H9 (cell line): ENCODE measurements at regions not wholly inside any gene's neighbourhood (a gene's known extent, or its start where the extent isn't known, plus 50 kb on each side); places are given as distances from the start of the nearest gene placed in this dataset.

Experiments used
- DNase-seq: peaks from one replicate; pipeline ENCODE4 v3.0.0-alpha.2; 2017
- H2AFZ ChIP-seq: one replicate; pipeline ENCODE4 v1.6.1; 2013; ENCODE audit warnings: mild to moderate bottlenecking, low read length, control low read depth, moderate library complexity
- H2AK5ac ChIP-seq: 2 replicates; pipeline ENCODE4 v1.6.1; 2013; ENCODE audit warnings: low read length, control low read depth, mixed read lengths; ENCODE audit not compliant: insufficient read length
- H2BK120ac ChIP-seq: one replicate; pipeline ENCODE4 v1.6.1; 2013; ENCODE audit warnings: low read depth, mild to moderate bottlenecking, low read length, control low read depth, inconsistent platforms; ENCODE audit not compliant: poor library complexity, severe bottlenecking
- H2BK12ac ChIP-seq: 2 replicates; pipeline ENCODE4 v1.6.1; 2013; ENCODE audit warnings: low read length, control low read depth, mixed read lengths, low read depth; ENCODE audit not compliant: insufficient read length
- H2BK15ac ChIP-seq: 2 replicates; pipeline ENCODE4 v1.6.1; 2013; ENCODE audit warnings: low read depth, low read length, control low read depth
- H2BK20ac ChIP-seq: one replicate; pipeline ENCODE4 v1.6.1; 2013; ENCODE audit warnings: low read depth, mild to moderate bottlenecking, low read length, control low read depth, inconsistent platforms; ENCODE audit not compliant: poor library complexity, severe bottlenecking
- H2BK5ac ChIP-seq: 2 replicates; pipeline ENCODE4 v1.6.1; 2013; ENCODE audit warnings: low read length, control low read depth, mixed read lengths; ENCODE audit not compliant: insufficient read length
- H3K14ac ChIP-seq: 2 replicates; pipeline ENCODE4 v1.6.1; 2013; ENCODE audit warnings: low read length, control low read depth; ENCODE audit not compliant: insufficient read depth
- H3K18ac ChIP-seq: 2 replicates; pipeline ENCODE4 v1.6.1; 2013; ENCODE audit warnings: low read depth, mild to moderate bottlenecking, mixed read lengths, low read length, control low read depth; ENCODE audit not compliant: insufficient read length
- H3K23ac ChIP-seq: 2 replicates; pipeline ENCODE4 v1.6.1; 2013; ENCODE audit warnings: low read length, control low read depth, mixed read lengths, low read depth; ENCODE audit not compliant: insufficient read length
- H3K23me2 ChIP-seq: 2 replicates; pipeline ENCODE4 v1.6.1; 2013; ENCODE audit warnings: low read depth, mild to moderate bottlenecking, mixed read lengths, low read length, control low read depth; ENCODE audit not compliant: insufficient read length, poor library complexity, severe bottlenecking
- H3K27ac ChIP-seq: 2 replicates; pipeline ENCODE4 v1.5.1; 2013; ENCODE audit warnings: low read length, control low read depth, mixed read lengths, low read depth; ENCODE audit not compliant: insufficient read length
- H3K27me3 ChIP-seq: 2 replicates; pipeline ENCODE4 v1.6.1; 2013; ENCODE audit warnings: low read length, control low read depth, inconsistent platforms; ENCODE audit not compliant: insufficient read depth
- H3K4ac ChIP-seq: 2 replicates; pipeline ENCODE4 v1.6.1; 2013; ENCODE audit warnings: low read depth, mild to moderate bottlenecking, control low read depth, inconsistent platforms, low read length, moderate library complexity
- H3K4me1 ChIP-seq: 2 replicates; pipeline ENCODE4 v1.6.1; 2013; ENCODE audit warnings: low read length, control low read depth, inconsistent platforms; ENCODE audit not compliant: insufficient read depth
- H3K4me2 ChIP-seq: 2 replicates; pipeline ENCODE4 v1.6.1; 2013; ENCODE audit warnings: low read length, control low read depth, mixed read lengths; ENCODE audit not compliant: insufficient read length, insufficient read depth
- H3K56ac ChIP-seq: 2 replicates; pipeline ENCODE4 v1.6.1; 2013; ENCODE audit warnings: low read depth, mild to moderate bottlenecking, mixed read lengths, low read length, control low read depth; ENCODE audit not compliant: insufficient read length
- H3K79me1 ChIP-seq: 2 replicates; pipeline ENCODE4 v1.6.1; 2013; ENCODE audit warnings: low read depth, mild to moderate bottlenecking, moderate library complexity, low read length, control low read depth, inconsistent platforms; ENCODE audit not compliant: insufficient read depth, poor library complexity, severe bottlenecking
- H3K79me2 ChIP-seq: 2 replicates; pipeline ENCODE4 v1.6.1; 2013; ENCODE audit warnings: low read length, control low read depth, inconsistent platforms; ENCODE audit not compliant: insufficient read depth
- H3K9ac ChIP-seq: 2 replicates; pipeline ENCODE4 v1.6.1; 2013; ENCODE audit warnings: low read length, control low read depth, mixed read lengths; ENCODE audit not compliant: insufficient read length; ENCODE audit errors: extremely low read depth
- H3K9me3 ChIP-seq: one replicate; pipeline ENCODE4 v1.6.1; 2013; ENCODE audit warnings: low read depth, low read length, inconsistent platforms; ENCODE audit not compliant: control insufficient read depth
- H3T11ph ChIP-seq: one replicate; pipeline ENCODE4 v1.6.1; 2013; ENCODE audit warnings: mild to moderate bottlenecking, low read length, control low read depth, inconsistent platforms
- H4K20me1 ChIP-seq: one replicate; pipeline ENCODE4 v1.6.1; 2013; ENCODE audit not compliant: control insufficient read depth, insufficient read length, insufficient read depth
- H4K5ac ChIP-seq: 2 replicates; pipeline ENCODE4 v1.6.1; 2013; ENCODE audit warnings: low read depth, mild to moderate bottlenecking, mixed read lengths, low read length, control low read depth; ENCODE audit not compliant: insufficient read length
- H4K8ac ChIP-seq: replicated peaks from 2 replicates; pipeline ENCODE4 v1.6.1; 2013; ENCODE audit warnings: low read length, control low read depth, mixed read lengths, low read depth; ENCODE audit not compliant: insufficient read length
- H4K91ac ChIP-seq: 2 replicates; pipeline ENCODE4 v1.6.1; 2013; ENCODE audit warnings: low read depth, mild to moderate bottlenecking, moderate library complexity, mixed read lengths, low read length, control low read depth; ENCODE audit not compliant: insufficient read length
- H3K27ac Mint-ChIP-seq, 3 experiments: 2 replicates in 2 of 3; 3 replicates in 1 of 3; pipeline ENCODE4 v1.8.0; 2020 to 2021; ENCODE audit warnings: mixed read lengths in 3 of 3, mild to moderate bottlenecking in 1 of 3, moderate library complexity in 1 of 3
- H3K27me3 Mint-ChIP-seq: 2 replicates; pipeline ENCODE4 v1.8.0; 2021; ENCODE audit warnings: low read depth, mild to moderate bottlenecking, moderate library complexity, mixed read lengths
- H3K36me3 Mint-ChIP-seq, 3 experiments: 2 replicates in 2 of 3; 3 replicates in 1 of 3; pipeline ENCODE4 v1.8.0; 2020 to 2021; ENCODE audit warnings: low read depth in 3 of 3, mixed read lengths in 3 of 3; ENCODE audit not compliant: insufficient read depth in 1 of 3
- H3K4me1 Mint-ChIP-seq, 2 experiments: 2 replicates each; pipeline ENCODE4 v1.8.0; 2020; ENCODE audit warnings: mixed read lengths in 2 of 2
- H3K4me3 Mint-ChIP-seq, 2 experiments: 2 replicates in 1 of 2; 3 replicates in 1 of 2; pipeline ENCODE4 v1.8.0; 2020 to 2021; ENCODE audit warnings: mild to moderate bottlenecking in 2 of 2, mixed read lengths in 2 of 2, moderate library complexity in 1 of 2
- H3K9me3 Mint-ChIP-seq, 2 experiments: 2 replicates in 1 of 2; 3 replicates in 1 of 2; pipeline ENCODE4 v1.8.0; 2020; ENCODE audit warnings: mild to moderate bottlenecking in 2 of 2, mixed read lengths in 2 of 2, moderate library complexity in 1 of 2
- CTCF ChIP-seq: fragments of 200-600 bp; sonication (generic); conservative IDR thresholded peaks from 3 replicates; pipeline ENCODE4 v1.8.0; 2021; ENCODE audit warnings: antibody characterized with exemption, mild to moderate bottlenecking
- WGBS: extraction: QIAGEN DNeasy Blood & Tissue Kit; methylation state at CpG from one replicate; pipeline ENCODE4 v1.1.7; 2013; ENCODE audit warnings: missing lambda C conversion rate, low lambda C conversion rate, mixed read lengths; ENCODE audit not compliant: insufficient read length; ENCODE audit errors: extremely low coverage; 5-methylcytosine and 5-hydroxymethylcytosine counted together

GRCh38 chr4:171130256-171130801 lies 682.9 kb upstream of the GALNTL6 start:
- H2AK5ac ChIP-seq: no peak overlapping the region
- H4K8ac ChIP-seq: no peak overlapping the region
- no peak overlapping the region for H2BK20ac ChIP-seq
- no peak overlapping the region for H2BK120ac ChIP-seq
- H3K27me3 Mint-ChIP-seq: no peaks in the 10 kb centered on the region
- H3K27me3 ChIP-seq: no peaks in the 10 kb centered on the region
- no peak overlapping the region for H3K4ac ChIP-seq
- TF ChIP-seq CTCF: no peak
- no peaks in the 10 kb centered on the region for H3K4me1 ChIP-seq
- H2BK15ac ChIP-seq: no peak overlapping the region; the same call in 1 of the 2 replicates
- H3K4me3 Mint-ChIP-seq: no peak overlapping the region
- peaks cover 0 to 5% of the 10 kb centered on the region in 2 experiments; a peak in 2 of 4 replicates for H3K4me1 Mint-ChIP-seq
- H2BK12ac ChIP-seq: no peak overlapping the region
- H2AFZ ChIP-seq: peak overlapping the region; percentile 68
- H3K9me3 ChIP-seq: no peaks in the 10 kb centered on the region
- H4K91ac ChIP-seq: no peak overlapping the region
- H3K18ac ChIP-seq: no peak overlapping the region
- H3T11ph ChIP-seq: no peak overlapping the region
- DNase-seq: no peak
- no peak overlapping the region for H2BK5ac ChIP-seq
- no peaks in the 10 kb centered on the region; a peak in 1 of 5 replicates for H3K9me3 Mint-ChIP-seq
- H3K79me1 ChIP-seq: no peaks in the 10 kb centered on the region
- no peaks in the 10 kb centered on the region for H3K23me2 ChIP-seq
- peak overlapping the region in 2 of 3 experiments; percentile 9 to 50; a peak in 2 of 7 replicates for H3K27ac Mint-ChIP-seq
- no peaks in the 10 kb centered on the region for H3K79me2 ChIP-seq
- H3K56ac ChIP-seq: no peak overlapping the region
- H3K9ac ChIP-seq: no peak overlapping the region
- no peaks in the 10 kb centered on the region for H4K20me1 ChIP-seq
- H3K36me3 Mint-ChIP-seq: no peaks in the 10 kb centered on the region
- H4K5ac ChIP-seq: no peak overlapping the region
- no peak overlapping the region for H3K23ac ChIP-seq
- no CpG with 5 or more reads among the region's 3 CpGs for WGBS
- no peak overlapping the region for H3K4me2 ChIP-seq
- no peak overlapping the region for H3K27ac ChIP-seq
- no peak overlapping the region; the same call in 1 of the 2 replicates for H3K14ac ChIP-seq
